Upper lobe of right lung (tissue), 1 donor: ENCODE measurements at regions not wholly inside any gene's neighbourhood (a gene's known extent, or its start where the extent isn't known, plus 50 kb on each side); places are given as distances from the start of the nearest gene placed in this dataset.

Experiments used
- ATAC-seq: fragments of 200-7000 bp; cut with Tn5 transposase; one replicate; pipeline ENCODE4 v1.9.1; 2020; ENCODE audit warnings: mild to moderate bottlenecking, moderate library complexity
- DNase-seq: peaks from one replicate; pipeline ENCODE4 v3.0.0-alpha.2; 2020
- H3K27ac ChIP-seq: fragments of 200-600 bp; one replicate; pipeline ENCODE4 v1.8.0; 2022
- H3K27me3 ChIP-seq: fragments of 200-600 bp; one replicate; pipeline ENCODE4 v1.8.0; 2022; ENCODE audit warnings: mild to moderate bottlenecking
- H3K36me3 ChIP-seq: fragments of 200-600 bp; one replicate; pipeline ENCODE4 v1.8.0; 2022
- H3K4me1 ChIP-seq: fragments of 200-600 bp; one replicate; pipeline ENCODE4 v1.8.0; 2022
- H3K4me3 ChIP-seq: fragments of 200-600 bp; one replicate; pipeline ENCODE4 v1.8.0; 2022; ENCODE audit warnings: mild to moderate bottlenecking
- H3K9me3 ChIP-seq: fragments of 200-600 bp; one replicate; pipeline ENCODE4 v1.8.0; 2022
- CTCF ChIP-seq: fragments of 200-600 bp; IDR thresholded peaks from one replicate; pipeline ENCODE4 v1.8.0; 2022; ENCODE audit warnings: antibody characterized with exemption
- intact Hi-C: fragments of 100-400 bp; cut with DNase I; formaldehyde crosslinking; loops from one replicate; pipeline ENCODE4 v1.11.0; 2022
- donor health status: DM: no; HTN: yes; CAD: no; lungs with severe emphysema.

DNA sequence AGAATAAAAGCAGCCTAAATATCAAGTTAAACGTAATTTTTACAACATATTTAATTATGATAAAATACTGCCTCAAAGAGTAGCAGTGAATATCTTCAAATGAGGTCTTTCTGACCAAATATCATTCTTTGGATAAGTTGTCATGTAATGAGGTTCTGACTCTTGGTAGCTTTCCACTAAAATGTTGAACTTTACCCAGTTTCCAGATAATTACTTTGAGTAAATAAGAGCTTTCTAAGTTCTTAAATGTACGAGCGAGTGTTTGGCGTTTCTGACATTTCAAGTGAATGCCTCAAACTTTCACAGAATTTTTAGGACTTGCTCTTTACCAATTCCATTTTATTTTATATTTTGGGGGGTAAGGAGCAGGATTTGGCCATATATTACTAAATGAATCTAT, 1515.2 kb downstream of the FAM181B start:
- intact Hi-C loops: no loop called here
- Histone ChIP-seq H3K4me1 (no peaks in the 10 kb centered on the region), H3K9me3 (no peaks in the 10 kb centered on the region), H3K36me3 (no peaks in the 10 kb centered on the region), H3K27ac (no peak overlapping the region), H3K4me3 (no peak overlapping the region), H3K27me3 (no peaks in the 10 kb centered on the region)
- DNase-seq: no peak
- ATAC-seq: no peak
- no peak for TF ChIP-seq CTCF

GRCh38 chr11:81211050-81211449, 1522.6 kb downstream of the FAM181B start:
- intact Hi-C loops: no loop called here
- Histone ChIP-seq H3K4me3 (no peak overlapping the region), H3K9me3 (no peaks in the 10 kb centered on the region), H3K27me3 (no peaks in the 10 kb centered on the region), H3K4me1 (no peaks in the 10 kb centered on the region), H3K27ac (no peak overlapping the region), H3K36me3 (no peaks in the 10 kb centered on the region)
- ATAC-seq: no peak
- DNase-seq: no peak
- TF ChIP-seq CTCF: no peak

GRCh38 chr11:81207421-81208054, 1526.1 kb downstream of the FAM181B start:
- no peak for ATAC-seq

DNA sequence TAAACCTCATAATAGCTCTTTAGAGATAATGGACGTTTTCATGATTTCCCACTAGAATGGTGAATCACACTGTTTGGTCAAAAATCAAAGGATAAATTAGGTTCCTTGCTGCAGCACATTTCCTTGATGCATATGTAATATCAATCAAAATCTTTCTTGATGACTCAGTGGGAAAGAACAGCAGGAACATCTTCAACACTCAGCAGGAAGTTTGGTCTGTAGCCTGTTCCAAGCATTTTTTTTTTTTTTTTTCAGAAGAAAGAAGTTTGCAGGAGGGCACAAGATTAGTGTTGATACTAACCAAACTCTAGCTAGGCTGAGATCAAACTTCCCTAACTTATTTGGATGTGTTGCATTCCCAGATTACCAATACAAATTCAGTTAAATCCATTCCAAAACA, 1529.8 kb downstream of the FAM181B start:
- Histone ChIP-seq H3K36me3 (no peaks in the 10 kb centered on the region), H3K27me3 (no peaks in the 10 kb centered on the region), H3K27ac (no peak overlapping the region), H3K4me3 (no peak overlapping the region), H3K9me3 (no peaks in the 10 kb centered on the region), H3K4me1 (no peaks in the 10 kb centered on the region)
- intact Hi-C loops: no loop called here
- no peak for DNase-seq
- no peak for TF ChIP-seq CTCF
- no peak for ATAC-seq

More at GRCh38 chr11:81207421-81208054, 1526.1 kb downstream of the FAM181B start:
- Histone ChIP-seq H3K27ac (no peak overlapping the region), H3K36me3 (no peaks in the 10 kb centered on the region), H3K9me3 (no peaks in the 10 kb centered on the region), H3K27me3 (no peaks in the 10 kb centered on the region), H3K4me3 (no peak overlapping the region), H3K4me1 (no peaks in the 10 kb centered on the region)
- TF ChIP-seq CTCF: no peak
- DNase-seq: no peak
- intact Hi-C loops: no loop called here

- intact Hi-C loops: no loop called here
- Histone ChIP-seq H3K9me3 (no peaks in the 10 kb centered on the region), H3K36me3 (no peaks in the 10 kb centered on the region), H3K4me1 (no peaks in the 10 kb centered on the region), H3K4me3 (no peak overlapping the region), H3K27me3 (no peaks in the 10 kb centered on the region), H3K27ac (no peak overlapping the region)
- no peak for DNase-seq
- ATAC-seq: no peak
- no peak for TF ChIP-seq CTCF
Measured at GRCh38 chr11:81197396-81197795, 1536.3 kb downstream of the FAM181B start.

DNA sequence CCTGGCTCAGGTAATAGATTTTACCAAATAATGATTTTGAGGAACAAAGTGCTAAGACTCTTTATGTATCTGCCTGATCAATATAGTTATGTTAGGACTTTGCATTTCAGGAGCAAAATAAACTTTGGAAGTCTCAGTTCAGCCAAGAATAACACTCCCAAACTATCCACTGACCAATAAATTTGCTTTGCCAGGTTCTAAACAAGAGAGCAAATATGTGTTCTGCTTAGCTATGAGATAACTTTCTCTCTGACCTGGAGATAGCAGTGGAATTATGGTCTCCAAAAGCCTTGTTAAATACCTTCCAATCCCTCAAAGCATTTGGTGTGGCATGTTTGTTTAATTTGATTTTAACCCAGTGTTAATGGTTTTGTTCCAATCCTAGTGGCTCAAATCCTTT, 1541.1 kb downstream of the FAM181B start:
- Histone ChIP-seq H3K9me3 (no peaks in the 10 kb centered on the region), H3K27ac (no peak overlapping the region), H3K27me3 (no peaks in the 10 kb centered on the region), H3K4me1 (no peaks in the 10 kb centered on the region), H3K4me3 (no peak overlapping the region), H3K36me3 (no peaks in the 10 kb centered on the region)
- ATAC-seq (no peak), DNase-seq (no peak)
- no peak for TF ChIP-seq CTCF
- intact Hi-C loops: no loop called here
